Hematopoietic multipotent progenitor cell (in vitro differentiated cells): ENCODE measurements at regions not wholly inside any gene's neighbourhood (a gene's known extent, or its start where the extent isn't known, plus 50 kb on each side); places are given as distances from the start of the nearest gene placed in this dataset.
A peak's percentile ranks its signal among the peaks of the same experiment; 100 is the strongest.
"Not testable (repeated sequence)": the region's sequence is repeated elsewhere in the genome, so short reads cannot be mapped to it uniquely, and the experiment has no call there.

Source experiments
- DNase-seq, 3 donors: peaks; one replicate each; pipeline ENCODE4 v3.0.0-alpha.2; 2011 to 2015; ENCODE audit warnings: low read depth in 2 of 3, low spot score in 2 of 3

- DNase-seq = no peak
Observed at GRCh38 chr4:126599746-126600145, 1033.0 kb upstream of the INTU start.

GRCh38 chr4:126603210-126603609 is 1029.5 kb upstream of the INTU start:
- DNase-seq = no peak

GRCh38 chr4:126603825-126604224 is 1028.9 kb upstream of the INTU start:
- no peak for DNase-seq

- DNase-seq = peak in 1 of 3 donors; percentile 21
Observed at GRCh38 chr4:126604268-126604867, 1028.4 kb upstream of the INTU start.

GRCh38 chr4:126610933-126611332 is 1021.8 kb upstream of the INTU start:
- no peak for DNase-seq

- DNase-seq = no peak
Observed at GRCh38 chr4:126611900-126612299, 1020.9 kb upstream of the INTU start.

GRCh38 chr4:126614356-126614855 is 1018.4 kb upstream of the INTU start:
- no peak for DNase-seq

GRCh38 chr4:126616795-126617194 is 1016.0 kb upstream of the INTU start:
- DNase-seq = no peak

GRCh38 chr4:126627255-126627654 is 1005.5 kb upstream of the INTU start:
- DNase-seq = no peak

- no peak for DNase-seq
Observed at GRCh38 chr4:126628933-126629332, 1003.8 kb upstream of the INTU start.

- DNase-seq = no peak
Observed at GRCh38 chr4:126630230-126630629, 1002.5 kb upstream of the INTU start.

- no peak for DNase-seq
Observed at GRCh38 chr4:126633306-126633705, 999.5 kb upstream of the INTU start.

GRCh38 chr4:126637706-126638105 is 995.1 kb upstream of the INTU start:
- no peak for DNase-seq

GRCh38 chr4:126647320-126647719 is 985.4 kb upstream of the INTU start:
- no peak for DNase-seq

- no peak for DNase-seq
Observed at GRCh38 chr4:126647756-126648397, 984.9 kb upstream of the INTU start.

GRCh38 chr4:126658411-126658810 is 974.3 kb upstream of the INTU start:
- DNase-seq = no peak

GRCh38 chr4:126661194-126661593 is 971.6 kb upstream of the INTU start:
- DNase-seq = no peak

- DNase-seq = no peak
Observed at GRCh38 chr4:126664839-126665238, 967.9 kb upstream of the INTU start.

- not testable (repeated sequence) for DNase-seq
Observed at GRCh38 chr4:126670038-126670437, 962.7 kb upstream of the INTU start.

GRCh38 chr4:126678618-126679017 is 954.1 kb upstream of the INTU start:
- no peak for DNase-seq

GRCh38 chr4:126679303-126679702 is 953.5 kb upstream of the INTU start:
- no peak for DNase-seq

GRCh38 chr4:126682250-126682649 is 950.5 kb upstream of the INTU start:
- no peak for DNase-seq

- no peak for DNase-seq
Observed at GRCh38 chr4:126686491-126686890, 946.3 kb upstream of the INTU start.
